Spleen (tissue), 11 donors: ENCODE measurements at regions not wholly inside any gene's neighbourhood (a gene's known extent, or its start where the extent isn't known, plus 50 kb on each side); places are given as distances from the start of the nearest gene placed in this dataset.

Experiments
- DNase-seq: peaks from one replicate; pipeline ENCODE4 v3.0.0-alpha.2; 2020
- H3K27ac ChIP-seq, 8 donors: fragments of 200-600 bp; sonication (generic) in 7 of 8; 1 replicate in 4 of 8; 2 replicates in 4 of 8; pipeline versions ENCODE4 v1.5.0 to v1.8.0; 2016 to 2021; ENCODE audit warnings: inconsistent platforms in 4 of 8, mild to moderate bottlenecking in 4 of 8, moderate library complexity in 1 of 8
- H3K27me3 ChIP-seq, 7 donors: fragments of 200-600 bp; sonication (generic) in 6 of 7; replicated peaks in 1 of 7; 1 replicate in 4 of 7; 2 replicates in 3 of 7; pipeline versions ENCODE4 v1.5.0 to v1.8.0; 2016 to 2021; ENCODE audit warnings: inconsistent platforms in 3 of 7, mild to moderate bottlenecking in 1 of 7
- H3K36me3 ChIP-seq, 6 donors: fragments of 200-600 bp; sonication (generic) in 5 of 6; 1 replicate in 4 of 6; 2 replicates in 2 of 6; pipeline versions ENCODE4 v1.5.0 to v1.8.0; 2016 to 2021; ENCODE audit warnings: inconsistent platforms in 2 of 6
- H3K4me1 ChIP-seq, 6 donors: fragments of 200-600 bp; sonication (generic) in 5 of 6; 1 replicate in 3 of 6; 2 replicates in 3 of 6; pipeline versions ENCODE4 v1.5.0 to v1.8.0; 2016 to 2021; ENCODE audit warnings: inconsistent platforms in 3 of 6
- H3K4me3 ChIP-seq, 8 donors: fragments of 200-600 bp; sonication (generic) in 7 of 8; 1 replicate in 4 of 8; 2 replicates in 4 of 8; pipeline versions ENCODE4 v1.5.0 to v1.8.0; 2016 to 2021; ENCODE audit warnings: inconsistent platforms in 4 of 8, mild to moderate bottlenecking in 4 of 8, moderate library complexity in 2 of 8
- H3K9me3 ChIP-seq, 8 donors: fragments of 200-600 bp; sonication (generic) in 7 of 8; 1 replicate in 4 of 8; 2 replicates in 4 of 8; pipeline versions ENCODE4 v1.5.0 to v1.8.0; 2016 to 2021; ENCODE audit warnings: inconsistent platforms in 4 of 8
- POLR2A ChIP-seq, 3 donors: fragments of 450-650 bp; IDR thresholded peaks; one replicate each; pipeline ENCODE4 v1.5.1; 2017; ENCODE audit warnings: antibody characterized with exemption in 3 of 3, mild to moderate bottlenecking in 1 of 3
- POLR2AphosphoS5 ChIP-seq, 3 donors: sonication (generic); formaldehyde crosslinking; IDR thresholded peaks; one replicate each; pipeline ENCODE4 v1.5.1; 2017; ENCODE audit warnings: antibody characterized with exemption in 3 of 3
- WGBS, 5 donors: extraction: QIAGEN DNeasy Blood & Tissue Kit in 3 of 5; methylation state at CpG; one replicate each; pipeline versions ENCODE4 v1.1.5 to v1.1.7; 2013 to 2018; 5-methylcytosine and 5-hydroxymethylcytosine counted together
- intact Hi-C: fragments of 100-400 bp; cut with DNase I; formaldehyde crosslinking; loops from one replicate; pipeline ENCODE4 v1.15.0; 2023; ENCODE audit warnings: low total_unique reads
- TF ChIP-seq, protein P1 (sequence below), 11 experiments: fragments of 200-600 bp in 7 of 11; fragments of 450-650 bp in 4 of 11; sonication (generic) in 4 of 11; IDR thresholded peaks in 8 of 11; conservative IDR thresholded peaks in 3 of 11; 1 replicate in 7 of 11; 2 replicates in 4 of 11; pipeline versions ENCODE4 v1.4.0 to v1.8.0; 2016 to 2021; ENCODE audit warnings: antibody characterized with exemption in 11 of 11, inconsistent platforms in 4 of 11, mild to moderate bottlenecking in 1 of 11
- donor health status: healthy with polysubstance abuse.
- donor health status: DM: no; HTN: no; CAD: no; lungs with moderate emphysema.
- donor health status: DM: no; HTN: no; CAD: no.
- donor health status: Bipolar disorder and iron deficiency.
- donor health status: healthy.
- donor health status: DM: no; HTN: no; CAD: no.
- donor health status: DM: yes; HTN: yes; CAD: no.

GRCh38 chr3:107428051-107428858 lies 51.0 kb downstream of the CCDC54 start:
- H3K4me1 ChIP-seq = peaks cover 14 to 59% (median 33%) of the 10 kb centered on the region in 6 donors
- H3K4me3 ChIP-seq = no peak overlapping the region
- H3K9me3 ChIP-seq = no peaks in the 10 kb centered on the region
- no peak for DNase-seq
- no peaks in the 10 kb centered on the region for H3K36me3 ChIP-seq
- H3K27ac ChIP-seq = peak overlapping the region in 3 of 8 donors; percentile 6 to 95 (median 18)
- peaks cover 0 to 17% (median 0%) of the 10 kb centered on the region in 7 donors for H3K27me3 ChIP-seq
- TF ChIP-seq POLR2A (IDR thresholded peaks at IDR 0.05) (no peak), POLR2AphosphoS5 (IDR thresholded peaks at IDR 0.05) (no peak)
- TF ChIP-seq, protein P1, sequence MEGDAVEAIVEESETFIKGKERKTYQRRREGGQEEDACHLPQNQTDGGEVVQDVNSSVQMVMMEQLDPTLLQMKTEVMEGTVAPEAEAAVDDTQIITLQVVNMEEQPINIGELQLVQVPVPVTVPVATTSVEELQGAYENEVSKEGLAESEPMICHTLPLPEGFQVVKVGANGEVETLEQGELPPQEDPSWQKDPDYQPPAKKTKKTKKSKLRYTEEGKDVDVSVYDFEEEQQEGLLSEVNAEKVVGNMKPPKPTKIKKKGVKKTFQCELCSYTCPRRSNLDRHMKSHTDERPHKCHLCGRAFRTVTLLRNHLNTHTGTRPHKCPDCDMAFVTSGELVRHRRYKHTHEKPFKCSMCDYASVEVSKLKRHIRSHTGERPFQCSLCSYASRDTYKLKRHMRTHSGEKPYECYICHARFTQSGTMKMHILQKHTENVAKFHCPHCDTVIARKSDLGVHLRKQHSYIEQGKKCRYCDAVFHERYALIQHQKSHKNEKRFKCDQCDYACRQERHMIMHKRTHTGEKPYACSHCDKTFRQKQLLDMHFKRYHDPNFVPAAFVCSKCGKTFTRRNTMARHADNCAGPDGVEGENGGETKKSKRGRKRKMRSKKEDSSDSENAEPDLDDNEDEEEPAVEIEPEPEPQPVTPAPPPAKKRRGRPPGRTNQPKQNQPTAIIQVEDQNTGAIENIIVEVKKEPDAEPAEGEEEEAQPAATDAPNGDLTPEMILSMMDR (IDR thresholded peaks at IDR 0.05 in 8 of 11, conservative IDR thresholded peaks at IDR 0.05 in 3 of 11) = no peak
- 62 to 81% (median 66%) methylated on average over 4 of the region's 4 CpGs for WGBS, 5 donors
- intact Hi-C loops = no loop called here

DNA sequence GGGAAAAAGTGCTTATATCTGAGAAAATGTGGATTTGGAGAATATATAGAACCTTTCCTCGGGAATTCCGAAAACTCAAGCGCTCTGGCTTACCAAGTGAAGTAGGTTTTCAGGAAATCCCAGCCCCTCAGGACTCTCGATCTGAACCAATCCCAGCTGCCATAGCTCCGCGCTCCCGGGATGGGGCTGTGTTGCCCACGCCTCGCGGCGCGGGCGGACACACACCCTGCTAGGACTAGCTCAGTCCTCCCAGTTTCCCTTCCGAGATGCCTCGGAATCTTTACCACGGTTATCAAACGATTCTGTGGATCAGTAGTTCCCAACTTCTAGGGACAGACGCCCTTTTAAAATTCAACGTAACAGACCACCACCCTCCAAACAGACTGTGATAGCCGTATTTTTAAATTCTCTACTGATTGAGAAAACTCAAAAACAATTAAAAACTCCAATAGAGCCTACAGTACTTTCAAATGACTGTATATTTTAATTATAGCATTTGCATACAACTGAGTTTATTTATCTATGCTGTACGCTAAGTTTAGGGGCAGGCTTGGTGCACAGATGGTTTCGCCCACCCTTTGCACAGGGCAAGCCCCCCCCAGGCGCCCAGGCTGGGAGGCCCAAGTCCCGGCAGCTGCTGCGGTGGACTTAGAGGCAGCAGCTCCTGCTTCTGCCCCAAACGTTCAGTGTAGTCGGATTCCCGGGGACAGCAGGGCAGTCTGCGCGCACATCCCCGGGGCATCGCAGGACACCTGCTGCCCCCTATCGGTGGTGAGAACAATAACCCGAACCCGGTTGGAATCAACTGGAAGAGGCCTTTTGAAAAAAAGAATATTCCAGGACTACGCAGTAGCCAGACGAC lies 52.3 kb downstream of the CCDC54 start:
- intact Hi-C loops = loop anchor here (5.0 kb wide), 1 partner anchor 98 kb away; no protein-coding TSS in a partner anchor
- peaks cover 14 to 59% (median 33%) of the 10 kb centered on the region in 6 donors for H3K4me1 ChIP-seq
- H3K9me3 ChIP-seq = no peaks in the 10 kb centered on the region
- no peaks in the 10 kb centered on the region for H3K36me3 ChIP-seq
- peak overlapping the region in 7 of 8 donors; percentile 16 to 90 (median 72) for H3K4me3 ChIP-seq
- DNase-seq = peak; percentile 90
- TF ChIP-seq POLR2AphosphoS5 (IDR thresholded peaks at IDR 0.05) (peak; percentile 21 to 76 (median 66)), POLR2A (IDR thresholded peaks at IDR 0.05) (no peak)
- TF ChIP-seq, protein P1 (IDR thresholded peaks at IDR 0.05 in 8 of 11, conservative IDR thresholded peaks at IDR 0.05 in 3 of 11) = peak; percentile 49 to 88 (median 79)
- H3K27me3 ChIP-seq = peaks cover 0 to 17% (median 0%) of the 10 kb centered on the region in 7 donors
- 18 to 30% (median 24%) methylated on average over 37 of the region's 37 CpGs for WGBS, 5 donors
- peak overlapping the region; percentile 27 to 96 (median 93) for H3K27ac ChIP-seq

GRCh38 chr3:107430214-107430995 lies 53.2 kb downstream of the CCDC54 start:
- Histone ChIP-seq H3K4me3 (peak overlapping the region; percentile 42 to 90 (median 72)), H3K27me3 (peaks cover 0 to 17% (median 0%) of the 10 kb centered on the region in 7 donors), H3K4me1 (peaks cover 14 to 51% (median 33%) of the 10 kb centered on the region in 6 donors), H3K27ac (peak overlapping the region; percentile 67 to 96 (median 93)), H3K36me3 (no peaks in the 10 kb centered on the region), H3K9me3 (no peaks in the 10 kb centered on the region)
- TF ChIP-seq POLR2AphosphoS5 (IDR thresholded peaks at IDR 0.05) (no peak), POLR2A (IDR thresholded peaks at IDR 0.05) (no peak)
- TF ChIP-seq, protein P1 (IDR thresholded peaks at IDR 0.05 in 8 of 11, conservative IDR thresholded peaks at IDR 0.05 in 3 of 11) = peak in 5 of 11 experiments; percentile 12 to 46 (median 44)
- intact Hi-C loops = loop anchor here (5.0 kb wide), 1 partner anchor 97 kb away; no protein-coding TSS in a partner anchor
- DNase-seq = no peak
- WGBS, 5 donors = 4 to 12% (median 8%) methylated on average over 23 of the region's 23 CpGs
